Panc1 (cell line): ENCODE measurements at regions not wholly inside any gene's neighbourhood (a gene's known extent, or its start where the extent isn't known, plus 50 kb on each side); places are given as distances from the start of the nearest gene placed in this dataset.

Experiments
- ATAC-seq: fragments of 200-7000 bp; cut with Tn5 transposase; 2 replicates; pipeline ENCODE4 v1.9.1; 2020; ENCODE audit warnings: mild to moderate bottlenecking, moderate library complexity
- BruUV-seq: library from RNA; stranded (reverse); fragments of 400-500 nt; replicated peaks from 2 replicates; lab custom pipeline; 2021; lab: Mats Ljungman, UMichigan
- CTCF ChIA-PET: fragments of 300-600 bp; sonication (Branson Sonifier 250); formaldehyde crosslinking; loops from one replicate; lab custom pipeline; 2022; ENCODE audit warnings: antibody characterized with exemption; lab: Charles Lee
- POLR2A ChIA-PET: fragments of 300-600 bp; sonication (Branson Sonifier 250); formaldehyde crosslinking; loops from one replicate; lab custom pipeline; 2022; ENCODE audit warnings: antibody characterized with exemption; lab: Charles Lee
- DNase-seq: peaks from one replicate; pipeline ENCODE4 v3.0.0-alpha.2; 2010; ENCODE audit warnings: low read depth, low spot score
- H3K27ac ChIP-seq: 2 replicates; pipeline ENCODE4 v1.5.1; 2011; ENCODE audit warnings: mild to moderate bottlenecking, low read length, inconsistent platforms
- H3K27me3 ChIP-seq: fragments of 200-500 bp; sonication (Bioruptor generic); 2 replicates; pipeline ENCODE4 v1.6.0; 2014; ENCODE audit warnings: low read length, inconsistent platforms; ENCODE audit not compliant: control insufficient read depth, insufficient read depth
- H3K36me3 ChIP-seq: fragments of 200-500 bp; sonication (Bioruptor generic); 2 replicates; pipeline ENCODE4 v1.5.1; 2014; ENCODE audit warnings: inconsistent platforms, mild to moderate bottlenecking, low read length, moderate library complexity; ENCODE audit not compliant: control insufficient read depth, insufficient read depth
- H3K4me1 ChIP-seq: 2 replicates; pipeline ENCODE4 v1.5.1; 2011; ENCODE audit warnings: inconsistent platforms, mild to moderate bottlenecking, low read length, moderate library complexity; ENCODE audit not compliant: control insufficient read depth, insufficient read depth
- H3K4me3 ChIP-seq, 2 experiments: 2 replicates each; pipeline ENCODE4 v1.5.1; 2011 to 2012; ENCODE audit warnings: low read depth in 2 of 2, low read length in 2 of 2, mild to moderate bottlenecking in 2 of 2, inconsistent platforms in 1 of 2, moderate library complexity in 1 of 2
- H3K9me3 ChIP-seq: fragments of 200-500 bp; sonication (Bioruptor generic); 2 replicates; pipeline ENCODE4 v1.5.1; 2014; ENCODE audit warnings: low read depth, mild to moderate bottlenecking, inconsistent platforms, low read length, moderate library complexity; ENCODE audit not compliant: control insufficient read depth, insufficient read depth
- POLR2AphosphoS5 ChIP-seq: IDR thresholded peaks from 2 replicates; pipeline ENCODE4 v1.6.1; 2012; ENCODE audit warnings: mild to moderate bottlenecking, low read depth, low read length, moderate library complexity
- SIN3A ChIP-seq: IDR thresholded peaks from 2 replicates; pipeline ENCODE4 v1.6.1; 2012; ENCODE audit warnings: low read depth, mild to moderate bottlenecking, low read length, moderate library complexity, borderline replicate concordance; ENCODE audit not compliant: insufficient read depth
- TCF7L2 ChIP-seq: IDR thresholded peaks from 2 replicates; pipeline ENCODE4 v1.6.1; 2011; ENCODE audit warnings: mild to moderate bottlenecking, low read depth, low read length, inconsistent platforms
- in situ Hi-C: cut with HindIII; loops from 2 replicates; pipeline ENCODE4 v1.10.0; 2016; ENCODE audit warnings: low sequenced_read_pairs, low pct_unique_long_range_greater_than_20kb
- intact Hi-C: fragments of 100-400 bp; cut with micrococcal nuclease; formaldehyde crosslinking; loops from one replicate; pipeline ENCODE4 v1.10.0; 2022; ENCODE audit not compliant: unreplicated experiment
- TF ChIP-seq, protein P1 (sequence below), 2 experiments: IDR thresholded peaks; 2 replicates each; pipeline ENCODE4 v1.6.1; 2011 to 2012; ENCODE audit warnings: low read depth in 2 of 2, control low read depth in 1 of 2, low read length in 1 of 2, mild to moderate bottlenecking in 1 of 2, moderate library complexity in 1 of 2; ENCODE audit not compliant: insufficient read depth in 1 of 2
- TF ChIP-seq, protein P2 (sequence below): fragments of 450-650 bp; IDR thresholded peaks from 2 replicates; pipeline ENCODE4 v1.5.1; 2017; ENCODE audit warnings: mild to moderate bottlenecking

DNA sequence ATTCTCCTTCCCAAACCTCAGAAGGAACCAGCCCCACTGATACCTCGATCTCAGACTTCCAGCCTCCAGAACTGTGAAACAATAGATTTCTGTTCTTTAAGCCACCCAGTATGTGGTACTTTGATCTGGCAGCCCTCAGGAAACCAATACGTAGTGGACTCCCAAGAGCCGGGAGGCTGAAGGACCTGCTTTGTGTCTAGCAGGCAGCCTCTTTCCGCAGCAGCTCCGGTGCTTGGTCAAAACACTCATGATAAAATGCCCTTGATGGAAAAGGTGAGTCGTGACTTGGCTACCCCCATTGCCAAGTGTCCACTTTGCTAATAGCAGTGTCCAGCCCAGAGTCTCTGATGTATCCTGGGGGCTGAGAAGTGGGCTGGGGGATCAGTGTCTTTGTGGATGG lies 158.8 kb upstream of the TMTC4 start:
- no peak for TF ChIP-seq POLR2AphosphoS5
- no peak for TF ChIP-seq TCF7L2
- TF ChIP-seq, protein P1, sequence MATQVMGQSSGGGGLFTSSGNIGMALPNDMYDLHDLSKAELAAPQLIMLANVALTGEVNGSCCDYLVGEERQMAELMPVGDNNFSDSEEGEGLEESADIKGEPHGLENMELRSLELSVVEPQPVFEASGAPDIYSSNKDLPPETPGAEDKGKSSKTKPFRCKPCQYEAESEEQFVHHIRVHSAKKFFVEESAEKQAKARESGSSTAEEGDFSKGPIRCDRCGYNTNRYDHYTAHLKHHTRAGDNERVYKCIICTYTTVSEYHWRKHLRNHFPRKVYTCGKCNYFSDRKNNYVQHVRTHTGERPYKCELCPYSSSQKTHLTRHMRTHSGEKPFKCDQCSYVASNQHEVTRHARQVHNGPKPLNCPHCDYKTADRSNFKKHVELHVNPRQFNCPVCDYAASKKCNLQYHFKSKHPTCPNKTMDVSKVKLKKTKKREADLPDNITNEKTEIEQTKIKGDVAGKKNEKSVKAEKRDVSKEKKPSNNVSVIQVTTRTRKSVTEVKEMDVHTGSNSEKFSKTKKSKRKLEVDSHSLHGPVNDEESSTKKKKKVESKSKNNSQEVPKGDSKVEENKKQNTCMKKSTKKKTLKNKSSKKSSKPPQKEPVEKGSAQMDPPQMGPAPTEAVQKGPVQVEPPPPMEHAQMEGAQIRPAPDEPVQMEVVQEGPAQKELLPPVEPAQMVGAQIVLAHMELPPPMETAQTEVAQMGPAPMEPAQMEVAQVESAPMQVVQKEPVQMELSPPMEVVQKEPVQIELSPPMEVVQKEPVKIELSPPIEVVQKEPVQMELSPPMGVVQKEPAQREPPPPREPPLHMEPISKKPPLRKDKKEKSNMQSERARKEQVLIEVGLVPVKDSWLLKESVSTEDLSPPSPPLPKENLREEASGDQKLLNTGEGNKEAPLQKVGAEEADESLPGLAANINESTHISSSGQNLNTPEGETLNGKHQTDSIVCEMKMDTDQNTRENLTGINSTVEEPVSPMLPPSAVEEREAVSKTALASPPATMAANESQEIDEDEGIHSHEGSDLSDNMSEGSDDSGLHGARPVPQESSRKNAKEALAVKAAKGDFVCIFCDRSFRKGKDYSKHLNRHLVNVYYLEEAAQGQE (IDR thresholded peaks at IDR 0.05; ENCODE audit: insufficient read depth in 1 of 2, low read depth in 2 of 2, low read length in 1 of 2), result no peak
- TF ChIP-seq, protein P2, sequence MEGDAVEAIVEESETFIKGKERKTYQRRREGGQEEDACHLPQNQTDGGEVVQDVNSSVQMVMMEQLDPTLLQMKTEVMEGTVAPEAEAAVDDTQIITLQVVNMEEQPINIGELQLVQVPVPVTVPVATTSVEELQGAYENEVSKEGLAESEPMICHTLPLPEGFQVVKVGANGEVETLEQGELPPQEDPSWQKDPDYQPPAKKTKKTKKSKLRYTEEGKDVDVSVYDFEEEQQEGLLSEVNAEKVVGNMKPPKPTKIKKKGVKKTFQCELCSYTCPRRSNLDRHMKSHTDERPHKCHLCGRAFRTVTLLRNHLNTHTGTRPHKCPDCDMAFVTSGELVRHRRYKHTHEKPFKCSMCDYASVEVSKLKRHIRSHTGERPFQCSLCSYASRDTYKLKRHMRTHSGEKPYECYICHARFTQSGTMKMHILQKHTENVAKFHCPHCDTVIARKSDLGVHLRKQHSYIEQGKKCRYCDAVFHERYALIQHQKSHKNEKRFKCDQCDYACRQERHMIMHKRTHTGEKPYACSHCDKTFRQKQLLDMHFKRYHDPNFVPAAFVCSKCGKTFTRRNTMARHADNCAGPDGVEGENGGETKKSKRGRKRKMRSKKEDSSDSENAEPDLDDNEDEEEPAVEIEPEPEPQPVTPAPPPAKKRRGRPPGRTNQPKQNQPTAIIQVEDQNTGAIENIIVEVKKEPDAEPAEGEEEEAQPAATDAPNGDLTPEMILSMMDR, result no peak
- TF ChIP-seq SIN3A, result no peak
- Histone ChIP-seq H3K4me3 (no peak overlapping the region), H3K27me3 (no peaks in the 10 kb centered on the region), H3K36me3 (no peaks in the 10 kb centered on the region), H3K4me1 (no peaks in the 10 kb centered on the region), H3K9me3 (no peaks in the 10 kb centered on the region), H3K27ac (no peak overlapping the region)
- in situ Hi-C loops (no loop called here), intact Hi-C loops (no loop called here)
- CTCF ChIA-PET, result no interaction called here
- POLR2A ChIA-PET, result no interaction called here
- ATAC-seq (no peak), DNase-seq (no peak)
- no TSS peak for BruUV-seq

DNA sequence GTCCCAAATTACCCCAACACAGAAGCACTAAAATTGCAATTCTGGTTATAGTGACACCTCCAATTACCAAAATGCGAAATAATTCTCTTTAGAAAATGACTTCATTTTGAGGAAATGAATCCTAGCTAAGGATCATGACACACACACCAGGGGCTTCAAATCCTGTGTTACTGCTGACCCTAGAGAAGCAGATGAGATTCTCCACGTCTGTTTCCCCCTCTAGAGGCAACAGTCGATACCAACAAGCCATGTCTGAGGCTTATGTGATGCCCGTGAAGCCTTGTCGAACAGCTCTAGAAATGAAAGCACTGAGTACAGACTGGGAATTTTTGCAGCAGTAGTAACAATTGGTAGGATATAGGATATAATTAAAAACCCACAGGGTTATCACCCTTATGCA lies 153.6 kb upstream of the TMTC4 start:
- Histone ChIP-seq H3K27ac (no peak overlapping the region), H3K9me3 (no peaks in the 10 kb centered on the region), H3K4me3 (no peak overlapping the region), H3K36me3 (no peaks in the 10 kb centered on the region), H3K4me1 (no peaks in the 10 kb centered on the region), H3K27me3 (peaks cover 2% of the 10 kb centered on the region; the same call in 1 of the 2 replicates)
- in situ Hi-C loops (no loop called here), intact Hi-C loops (no loop called here)
- ChIA-PET POLR2A (no interaction called here), CTCF (no interaction called here)
- BruUV-seq, result no TSS peak
- ATAC-seq, result no peak
- TF ChIP-seq POLR2AphosphoS5 (no peak), TCF7L2 (no peak), SIN3A (no peak)
- TF ChIP-seq, protein P2, result peak; percentile 22
- TF ChIP-seq, protein P1 (IDR thresholded peaks at IDR 0.05; ENCODE audit: insufficient read depth in 1 of 2, low read depth in 2 of 2, low read length in 1 of 2), result no peak
- DNase-seq, result no peak
